Bronchial epithelial cell (primary cell): ENCODE measurements at regions not wholly inside any gene's neighbourhood (a gene's known extent, or its start where the extent isn't known, plus 50 kb on each side); places are given as distances from the start of the nearest gene placed in this dataset.

ENCODE experiments used
- DNase-seq: peaks from one replicate; pipeline ENCODE4 v3.0.0-alpha.2; 2010; ENCODE audit warnings: low read depth
- FAIRE-seq: peaks from 2 replicates; lab custom pipeline; 2011; peaks lifted over from hg19 to GRCh38; lab: Jason Lieb, UNC
- H3K27me3 ChIP-seq: 2 replicates; pipeline ENCODE4 v1.5.1; 2011; ENCODE audit warnings: low read length; ENCODE audit not compliant: control insufficient read depth, insufficient read depth
- H3K36me3 ChIP-seq: 2 replicates; pipeline ENCODE4 v1.5.1; 2011; ENCODE audit warnings: low read length; ENCODE audit not compliant: control insufficient read depth, insufficient read depth
- H3K4me3 ChIP-seq: 2 replicates; pipeline ENCODE4 v1.5.1; 2011; ENCODE audit warnings: mild to moderate bottlenecking, low read depth, low read length, control low read depth
- CTCF ChIP-seq: IDR thresholded peaks from 2 replicates; pipeline ENCODE4 v1.5.1; 2011; ENCODE audit warnings: mild to moderate bottlenecking, moderate library complexity, low read length, control low read depth, inconsistent platforms; ENCODE audit not compliant: insufficient read depth, severe bottlenecking

GRCh38 chr4:135098061-135098460 is 896.5 kb upstream of the PABPC4L start:
- no peaks in the 10 kb centered on the region for H3K27me3 ChIP-seq
- no peak overlapping the region for H3K4me3 ChIP-seq
- no peaks in the 10 kb centered on the region for H3K36me3 ChIP-seq
- DNase-seq (peak; percentile 1), FAIRE-seq (no peak)
- TF ChIP-seq CTCF = no peak

- FAIRE-seq (no peak), DNase-seq (no peak)
- no peaks in the 10 kb centered on the region for H3K27me3 ChIP-seq
- no peaks in the 10 kb centered on the region for H3K36me3 ChIP-seq
- TF ChIP-seq CTCF = no peak
- H3K4me3 ChIP-seq = no peak overlapping the region
Measured at GRCh38 chr4:135073389-135073788, 871.8 kb upstream of the PABPC4L start.

- Histone ChIP-seq H3K4me3 (no peak overlapping the region), H3K36me3 (no peaks in the 10 kb centered on the region), H3K27me3 (no peaks in the 10 kb centered on the region)
- DNase-seq (no peak), FAIRE-seq (no peak)
- no peak for TF ChIP-seq CTCF
Measured at GRCh38 chr4:135072553-135072952, 871.0 kb upstream of the PABPC4L start.

- DNase-seq (no peak), FAIRE-seq (no peak)
- no peak for TF ChIP-seq CTCF
- Histone ChIP-seq H3K36me3 (no peaks in the 10 kb centered on the region), H3K27me3 (no peaks in the 10 kb centered on the region), H3K4me3 (no peak overlapping the region)
Measured at GRCh38 chr4:135065366-135065765, 863.8 kb upstream of the PABPC4L start.

GRCh38 chr4:135050086-135050717 is 848.6 kb upstream of the PABPC4L start:
- Histone ChIP-seq H3K36me3 (no peaks in the 10 kb centered on the region), H3K27me3 (no peaks in the 10 kb centered on the region), H3K4me3 (no peak overlapping the region)
- no peak for TF ChIP-seq CTCF
- DNase-seq = no peak
- FAIRE-seq = no peak

- DNase-seq (no peak), FAIRE-seq (no peak)
- no peaks in the 10 kb centered on the region for H3K27me3 ChIP-seq
- H3K4me3 ChIP-seq = no peak overlapping the region
- H3K36me3 ChIP-seq = no peaks in the 10 kb centered on the region
- no peak for TF ChIP-seq CTCF
Measured at GRCh38 chr4:135032670-135033069, 831.1 kb upstream of the PABPC4L start.
